ENCODE measurements at regions not wholly inside any gene's neighbourhood (a gene's known extent, or its start where the extent isn't known, plus 50 kb on each side); places are given as distances from the start of the nearest gene placed in this dataset.

DNA sequence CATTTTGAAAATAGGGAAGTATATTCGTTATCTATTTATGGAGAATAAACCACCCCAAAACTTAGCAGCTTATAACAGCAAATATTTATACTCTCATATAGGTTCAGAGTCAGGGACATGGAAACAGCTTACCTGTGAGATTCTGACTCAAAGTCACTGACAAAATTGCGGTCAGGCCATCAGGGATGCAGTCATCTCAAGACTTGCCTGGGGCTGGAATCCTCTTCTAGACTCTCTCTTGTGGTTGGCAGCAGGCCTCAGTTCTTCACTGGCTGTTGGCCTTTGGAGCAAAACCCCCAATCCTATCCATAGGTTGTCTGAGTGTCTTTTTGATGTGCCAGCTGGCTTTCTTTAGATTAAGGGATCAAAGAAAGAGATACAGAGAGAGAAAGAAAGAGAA lies 275.6 kb downstream of the SEC61B start:
- TF ChIP-seq, protein P1, sequence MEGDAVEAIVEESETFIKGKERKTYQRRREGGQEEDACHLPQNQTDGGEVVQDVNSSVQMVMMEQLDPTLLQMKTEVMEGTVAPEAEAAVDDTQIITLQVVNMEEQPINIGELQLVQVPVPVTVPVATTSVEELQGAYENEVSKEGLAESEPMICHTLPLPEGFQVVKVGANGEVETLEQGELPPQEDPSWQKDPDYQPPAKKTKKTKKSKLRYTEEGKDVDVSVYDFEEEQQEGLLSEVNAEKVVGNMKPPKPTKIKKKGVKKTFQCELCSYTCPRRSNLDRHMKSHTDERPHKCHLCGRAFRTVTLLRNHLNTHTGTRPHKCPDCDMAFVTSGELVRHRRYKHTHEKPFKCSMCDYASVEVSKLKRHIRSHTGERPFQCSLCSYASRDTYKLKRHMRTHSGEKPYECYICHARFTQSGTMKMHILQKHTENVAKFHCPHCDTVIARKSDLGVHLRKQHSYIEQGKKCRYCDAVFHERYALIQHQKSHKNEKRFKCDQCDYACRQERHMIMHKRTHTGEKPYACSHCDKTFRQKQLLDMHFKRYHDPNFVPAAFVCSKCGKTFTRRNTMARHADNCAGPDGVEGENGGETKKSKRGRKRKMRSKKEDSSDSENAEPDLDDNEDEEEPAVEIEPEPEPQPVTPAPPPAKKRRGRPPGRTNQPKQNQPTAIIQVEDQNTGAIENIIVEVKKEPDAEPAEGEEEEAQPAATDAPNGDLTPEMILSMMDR (conservative IDR thresholded peaks at IDR 0.05; ENCODE audit: low read depth, low read length) = no peak
- TF ChIP-seq EZH2 (IDR thresholded peaks at IDR 0.05; ENCODE audit: borderline replicate concordance, low read depth, low read length, poor library complexity, severe bottlenecking) = no peak

All from A673 (cell line).